ENCODE measurements at regions not wholly inside any gene's neighbourhood (a gene's known extent, or its start where the extent isn't known, plus 50 kb on each side); places are given as distances from the start of the nearest gene placed in this dataset.

DNA sequence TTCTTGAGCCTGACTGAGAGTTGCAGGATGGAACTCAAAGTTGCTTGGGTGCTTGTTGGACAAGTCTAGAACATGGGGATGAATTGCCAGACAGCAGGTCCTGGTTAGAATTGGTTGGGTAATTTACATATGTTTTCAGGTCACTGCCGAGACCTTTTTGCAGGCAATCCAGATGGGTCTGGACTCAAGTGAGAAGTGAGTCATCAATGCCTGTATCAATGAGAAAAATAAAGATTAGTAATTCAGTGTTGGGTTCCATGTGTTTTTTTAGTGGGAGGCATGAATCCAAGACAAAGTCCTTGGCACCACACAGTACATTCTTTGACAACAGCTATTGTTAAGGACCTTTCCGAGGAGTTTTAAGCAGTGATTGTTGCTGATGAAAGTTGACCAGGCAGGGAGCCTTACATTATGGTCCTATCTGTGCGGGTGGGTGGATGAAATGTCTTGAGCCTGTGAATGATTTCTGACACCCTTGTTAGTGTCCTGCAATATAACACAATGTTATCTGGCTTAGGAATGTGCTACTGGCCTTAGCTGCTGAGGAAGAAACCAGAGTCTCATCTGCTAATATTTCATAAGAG, 77.7 kb downstream of the CRYGS start:
- Histone ChIP-seq H3K9me3 (ENCODE audit: control insufficient read depth, insufficient read depth, low read depth, low read length) (no peaks in the 10 kb centered on the region), H2AFZ (ENCODE audit: low read length) (no peak overlapping the region), H3K4me2 (ENCODE audit: extremely low read depth, insufficient read depth, low read length) (no peak overlapping the region), H3K4me3 (replicated peaks in 1 of 4; ENCODE audit: control extremely low read depth in 1 of 4, insufficient read depth in 1 of 4, low read depth in 3 of 4, low read length in 4 of 4) (no peak overlapping the region), H3K27ac (ENCODE audit: insufficient read depth, low read length) (no peak overlapping the region), H3K4me1 (ENCODE audit: control insufficient read depth, extremely low read depth, insufficient read depth, low read length) (no peaks in the 10 kb centered on the region), H3K9ac (ENCODE audit: insufficient read depth, low read length) (no peak overlapping the region), H4K20me1 (ENCODE audit: control insufficient read depth, extremely low read depth, insufficient read depth, low read length) (peaks cover 2% of the 10 kb centered on the region), H3K27me3 (ENCODE audit: control insufficient read depth, insufficient read depth, low read length) (peaks cover 4% of the 10 kb centered on the region), H3K36me3 (ENCODE audit: control insufficient read depth, insufficient read depth, low read length) (no peaks in the 10 kb centered on the region), H3K79me2 (ENCODE audit: control insufficient read depth, insufficient read depth, low read length) (no peaks in the 10 kb centered on the region)
- TF ChIP-seq EZH2 (IDR thresholded peaks at IDR 0.05; ENCODE audit: low read length, missing control alignments), result no peak
- TF ChIP-seq, protein P1, sequence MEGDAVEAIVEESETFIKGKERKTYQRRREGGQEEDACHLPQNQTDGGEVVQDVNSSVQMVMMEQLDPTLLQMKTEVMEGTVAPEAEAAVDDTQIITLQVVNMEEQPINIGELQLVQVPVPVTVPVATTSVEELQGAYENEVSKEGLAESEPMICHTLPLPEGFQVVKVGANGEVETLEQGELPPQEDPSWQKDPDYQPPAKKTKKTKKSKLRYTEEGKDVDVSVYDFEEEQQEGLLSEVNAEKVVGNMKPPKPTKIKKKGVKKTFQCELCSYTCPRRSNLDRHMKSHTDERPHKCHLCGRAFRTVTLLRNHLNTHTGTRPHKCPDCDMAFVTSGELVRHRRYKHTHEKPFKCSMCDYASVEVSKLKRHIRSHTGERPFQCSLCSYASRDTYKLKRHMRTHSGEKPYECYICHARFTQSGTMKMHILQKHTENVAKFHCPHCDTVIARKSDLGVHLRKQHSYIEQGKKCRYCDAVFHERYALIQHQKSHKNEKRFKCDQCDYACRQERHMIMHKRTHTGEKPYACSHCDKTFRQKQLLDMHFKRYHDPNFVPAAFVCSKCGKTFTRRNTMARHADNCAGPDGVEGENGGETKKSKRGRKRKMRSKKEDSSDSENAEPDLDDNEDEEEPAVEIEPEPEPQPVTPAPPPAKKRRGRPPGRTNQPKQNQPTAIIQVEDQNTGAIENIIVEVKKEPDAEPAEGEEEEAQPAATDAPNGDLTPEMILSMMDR (conservative IDR thresholded peaks at IDR 0.05 in 1 of 2, IDR thresholded peaks at IDR 0.05 in 1 of 2; ENCODE audit: low read depth in 1 of 2, low read length in 2 of 2), result no peak
- DNase-seq (ENCODE audit: low read depth in 2 of 2), result peak in 1 of 2 donors; percentile 70

DNA sequence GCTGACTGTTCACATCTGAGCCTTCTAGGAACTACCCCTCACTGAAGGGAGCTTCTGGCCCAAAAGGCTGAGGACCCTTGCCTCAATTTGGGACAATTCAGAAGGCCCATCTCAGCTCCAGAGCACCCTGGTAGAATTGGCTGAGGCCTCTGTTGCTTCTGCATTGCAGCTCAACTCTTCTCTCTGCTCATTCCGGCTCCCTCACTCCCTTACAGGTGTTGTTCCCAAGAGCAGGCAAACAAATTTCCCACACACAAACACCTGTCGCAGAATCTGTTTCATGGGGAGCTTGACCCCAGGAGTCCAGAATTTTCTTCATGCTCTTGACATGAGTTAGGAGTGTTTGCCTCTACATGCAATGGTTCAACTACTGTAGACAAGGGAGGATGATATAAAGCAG, 78.7 kb downstream of the CRYGS start:
- DNase-seq (ENCODE audit: low read depth in 2 of 2), result no peak
- Histone ChIP-seq H4K20me1 (ENCODE audit: control insufficient read depth, extremely low read depth, insufficient read depth, low read length) (peaks cover 2% of the 10 kb centered on the region), H3K27ac (ENCODE audit: insufficient read depth, low read length) (no peak overlapping the region), H3K4me2 (ENCODE audit: extremely low read depth, insufficient read depth, low read length) (no peak overlapping the region), H3K36me3 (ENCODE audit: control insufficient read depth, insufficient read depth, low read length) (no peaks in the 10 kb centered on the region), H3K9me3 (ENCODE audit: control insufficient read depth, insufficient read depth, low read depth, low read length) (no peaks in the 10 kb centered on the region), H3K9ac (ENCODE audit: insufficient read depth, low read length) (no peak overlapping the region), H3K4me3 (replicated peaks in 1 of 4; ENCODE audit: control extremely low read depth in 1 of 4, insufficient read depth in 1 of 4, low read depth in 3 of 4, low read length in 4 of 4) (no peak overlapping the region), H3K27me3 (ENCODE audit: control insufficient read depth, insufficient read depth, low read length) (no peaks in the 10 kb centered on the region), H2AFZ (ENCODE audit: low read length) (no peak overlapping the region), H3K79me2 (ENCODE audit: control insufficient read depth, insufficient read depth, low read length) (no peaks in the 10 kb centered on the region), H3K4me1 (ENCODE audit: control insufficient read depth, extremely low read depth, insufficient read depth, low read length) (no peaks in the 10 kb centered on the region)
- TF ChIP-seq EZH2 (IDR thresholded peaks at IDR 0.05; ENCODE audit: low read length, missing control alignments), result no peak
- TF ChIP-seq, protein P1 (conservative IDR thresholded peaks at IDR 0.05 in 1 of 2, IDR thresholded peaks at IDR 0.05 in 1 of 2; ENCODE audit: low read depth in 1 of 2, low read length in 2 of 2), result no peak

DNA sequence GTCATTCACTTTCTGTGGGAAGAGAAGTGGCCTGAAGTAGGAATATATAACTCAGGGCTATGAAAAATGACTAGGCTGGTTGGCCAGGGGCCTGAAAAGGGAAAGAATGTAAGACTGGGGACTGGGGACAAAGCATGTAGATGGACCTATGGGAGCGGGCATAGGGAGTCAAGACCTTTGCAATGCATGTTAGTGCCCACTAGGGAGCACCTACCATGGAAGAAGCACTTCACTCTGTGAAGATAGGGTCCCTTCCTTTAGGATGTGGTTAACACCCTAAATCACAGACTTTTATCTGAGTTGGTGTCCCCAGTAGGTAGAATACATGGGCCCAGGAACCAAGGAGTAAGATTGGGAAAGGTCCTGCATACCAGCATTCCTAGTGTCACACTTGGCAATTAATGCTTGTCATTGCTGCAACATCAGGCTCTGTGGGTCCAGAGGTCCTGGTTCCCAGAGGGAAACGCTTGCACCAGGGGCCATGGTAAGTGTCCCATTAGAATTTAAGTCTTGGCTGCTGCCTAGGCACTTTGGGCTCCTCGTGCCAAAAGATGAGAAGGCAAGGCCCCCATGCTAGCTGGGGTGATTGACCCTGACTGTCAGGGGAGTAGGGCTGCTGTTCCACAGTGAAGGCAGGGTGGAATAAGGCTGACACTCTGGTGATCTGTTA, 79.6 kb downstream of the CRYGS start:
- Histone ChIP-seq H3K36me3 (ENCODE audit: control insufficient read depth, insufficient read depth, low read length) (no peaks in the 10 kb centered on the region), H3K27me3 (ENCODE audit: control insufficient read depth, insufficient read depth, low read length) (no peaks in the 10 kb centered on the region), H2AFZ (ENCODE audit: low read length) (no peak overlapping the region), H3K9me3 (ENCODE audit: control insufficient read depth, insufficient read depth, low read depth, low read length) (no peaks in the 10 kb centered on the region), H3K79me2 (ENCODE audit: control insufficient read depth, insufficient read depth, low read length) (no peaks in the 10 kb centered on the region), H3K9ac (ENCODE audit: insufficient read depth, low read length) (no peak overlapping the region), H3K4me3 (replicated peaks in 1 of 4; ENCODE audit: control extremely low read depth in 1 of 4, insufficient read depth in 1 of 4, low read depth in 3 of 4, low read length in 4 of 4) (no peak overlapping the region), H4K20me1 (ENCODE audit: control insufficient read depth, extremely low read depth, insufficient read depth, low read length) (peaks cover 2% of the 10 kb centered on the region), H3K4me2 (ENCODE audit: extremely low read depth, insufficient read depth, low read length) (no peak overlapping the region), H3K4me1 (ENCODE audit: control insufficient read depth, extremely low read depth, insufficient read depth, low read length) (no peaks in the 10 kb centered on the region), H3K27ac (ENCODE audit: insufficient read depth, low read length) (no peak overlapping the region)
- DNase-seq (ENCODE audit: low read depth in 2 of 2), result no peak
- TF ChIP-seq, protein P1 (conservative IDR thresholded peaks at IDR 0.05 in 1 of 2, IDR thresholded peaks at IDR 0.05 in 1 of 2; ENCODE audit: low read depth in 1 of 2, low read length in 2 of 2), result no peak
- TF ChIP-seq EZH2 (IDR thresholded peaks at IDR 0.05; ENCODE audit: low read length, missing control alignments), result no peak
